BJ (cell line): ENCODE measurements at regions not wholly inside any gene's neighbourhood (a gene's known extent, or its start where the extent isn't known, plus 50 kb on each side); places are given as distances from the start of the nearest gene placed in this dataset.

ENCODE experiments used
- CTCF ChIA-PET: fragments of 350-600 bp; formaldehyde crosslinking; extraction: SDS; loops from one replicate; lab custom pipeline; 2021; ENCODE audit warnings: antibody characterized with exemption, inconsistent platforms; lab: Yijun Ruan, JAX
- POLR2A ChIA-PET: fragments of 300-600 bp; sonication (Branson Sonifier 250); formaldehyde crosslinking; extraction: SDS; loops from one replicate; lab custom pipeline; 2021; ENCODE audit warnings: antibody characterized with exemption; lab: Charles Lee
- DNase-seq: peaks from one replicate; pipeline ENCODE4 v3.0.0-alpha.2; 2011; ENCODE audit warnings: low read depth
- H3K27me3 ChIP-seq: 2 replicates; pipeline ENCODE4 v1.6.0; 2011; ENCODE audit warnings: low read length; ENCODE audit not compliant: control insufficient read depth, insufficient read depth
- H3K36me3 ChIP-seq: 2 replicates; pipeline ENCODE4 v1.5.1; 2011; ENCODE audit warnings: low read length; ENCODE audit not compliant: control insufficient read depth, insufficient read depth
- H3K4me3 ChIP-seq: 2 replicates; pipeline ENCODE4 v1.5.1; 2011; ENCODE audit warnings: low read depth, mild to moderate bottlenecking, control low read depth, low read length
- CTCF ChIP-seq: IDR thresholded peaks from 2 replicates; pipeline ENCODE4 v1.5.1; 2011; ENCODE audit warnings: low read depth, mild to moderate bottlenecking, control low read depth, inconsistent platforms, low read length, moderate library complexity; ENCODE audit not compliant: insufficient read depth

DNA sequence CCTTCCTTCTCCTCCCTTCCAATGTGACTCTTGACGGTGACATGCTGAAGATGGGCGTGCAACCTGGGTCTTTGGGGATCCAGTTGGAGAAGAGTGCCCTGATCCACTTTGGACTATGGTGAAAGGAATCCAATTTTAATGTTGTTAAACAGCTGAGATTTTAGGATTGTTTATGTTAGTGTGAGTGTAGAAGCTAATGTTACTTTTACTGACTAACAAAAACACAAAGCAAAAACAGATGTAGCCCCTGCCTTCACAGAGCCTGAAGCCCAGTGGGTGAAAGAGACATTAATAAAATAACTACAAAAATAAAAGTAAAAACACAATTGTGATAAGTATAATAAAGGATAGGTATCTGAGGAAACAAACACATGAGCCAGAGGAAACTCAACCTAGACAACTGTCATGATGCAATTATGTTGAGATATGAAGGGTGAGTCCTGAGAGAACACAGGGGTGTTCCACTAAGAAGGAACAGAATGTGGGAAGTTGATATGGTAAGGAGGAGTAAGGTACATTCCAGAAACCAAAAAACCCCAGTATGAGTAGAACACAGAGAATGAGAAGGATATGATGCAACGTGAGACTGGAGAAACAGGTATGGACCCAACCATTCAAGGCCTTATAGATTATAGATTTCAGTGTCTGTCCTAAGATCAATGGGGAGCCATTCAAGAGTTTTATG is 115.1 kb upstream of the PMFBP1 start:
- H3K27me3 ChIP-seq = no peaks in the 10 kb centered on the region
- no peaks in the 10 kb centered on the region for H3K36me3 ChIP-seq
- ChIA-PET POLR2A (no interaction called here), CTCF (interaction anchor here (0.6 to 1.4 kb wide), 2 partner anchors 36 to 113 kb away, joined by 3 to 5 read pairs; no protein-coding TSS in a partner anchor)
- TF ChIP-seq CTCF = no peak
- no peak for DNase-seq
- H3K4me3 ChIP-seq = no peak overlapping the region

DNA sequence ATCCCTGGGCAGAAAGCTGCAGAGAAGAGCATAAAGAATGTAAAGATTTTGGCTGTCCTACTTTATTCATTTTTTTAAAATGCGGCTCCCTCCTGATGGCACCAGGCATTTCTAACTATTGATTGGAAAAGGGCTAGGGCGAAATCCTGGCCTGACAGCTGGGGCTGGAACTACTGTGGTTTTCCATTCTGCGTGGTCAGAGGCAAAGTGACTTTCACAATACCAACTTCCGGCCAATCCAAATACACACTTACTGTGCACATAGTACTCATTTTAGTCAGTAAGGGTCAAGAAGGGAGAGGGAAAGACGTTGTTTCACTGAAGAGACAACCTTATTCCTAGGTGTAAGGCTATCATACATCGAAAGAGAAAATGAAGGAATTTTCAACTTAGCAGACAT is 113.8 kb upstream of the PMFBP1 start:
- TF ChIP-seq CTCF = no peak
- no peak for DNase-seq
- POLR2A ChIA-PET = no interaction called here
- Histone ChIP-seq H3K4me3 (no peak overlapping the region), H3K36me3 (no peaks in the 10 kb centered on the region), H3K27me3 (no peaks in the 10 kb centered on the region)
- CTCF ChIA-PET = no interaction called here

- no peak for TF ChIP-seq CTCF
- CTCF ChIA-PET = no interaction called here
Measured at GRCh38 chr16:72285324-72285723, 113.4 kb upstream of the PMFBP1 start.

GRCh38 chr16:72284042-72284789 is 112.3 kb upstream of the PMFBP1 start:
- no peak for DNase-seq
- Histone ChIP-seq H3K4me3 (no peak overlapping the region), H3K36me3 (no peaks in the 10 kb centered on the region), H3K27me3 (no peaks in the 10 kb centered on the region)
- ChIA-PET CTCF (interaction anchor here (0.7 to 1.9 kb wide), 2 partner anchors 33 to 183 kb away, joined by 3 read pairs; no protein-coding TSS in a partner anchor), POLR2A (no interaction called here)
- TF ChIP-seq CTCF = no peak

More at GRCh38 chr16:72285324-72285723, 113.4 kb upstream of the PMFBP1 start:
- DNase-seq = no peak
- H3K27me3 ChIP-seq = no peaks in the 10 kb centered on the region
- H3K36me3 ChIP-seq = no peaks in the 10 kb centered on the region
- POLR2A ChIA-PET = no interaction called here
- H3K4me3 ChIP-seq = no peak overlapping the region

DNA sequence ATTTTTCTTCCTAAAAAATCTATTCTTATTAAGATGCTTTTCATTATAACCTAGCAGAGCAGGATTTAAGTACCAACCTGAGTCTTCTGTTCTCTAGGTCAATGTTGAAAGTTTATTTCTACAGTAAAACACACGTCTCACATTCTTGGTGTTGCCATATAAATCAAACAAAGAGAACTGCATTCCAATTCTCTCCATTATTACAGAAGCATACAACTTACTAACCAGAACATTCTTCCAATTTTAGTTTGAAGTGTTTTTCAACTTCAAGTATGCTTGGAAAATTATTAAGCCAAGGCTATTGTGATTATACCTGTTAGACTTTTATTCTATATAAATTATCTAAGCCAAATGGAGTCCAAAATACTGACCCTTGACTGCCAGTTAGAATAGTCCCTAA is 110.4 kb upstream of the PMFBP1 start:
- Histone ChIP-seq H3K36me3 (no peaks in the 10 kb centered on the region), H3K4me3 (no peak overlapping the region), H3K27me3 (no peaks in the 10 kb centered on the region)
- ChIA-PET CTCF (interaction anchor here (0.9 to 1.9 kb wide), 3 partner anchors 20 to 185 kb away, joined by 3 read pairs; no protein-coding TSS in a partner anchor), POLR2A (no interaction called here)
- TF ChIP-seq CTCF = no peak
- no peak for DNase-seq
